ENCODE measurements at regions not wholly inside any gene's neighbourhood (a gene's known extent, or its start where the extent isn't known, plus 50 kb on each side); places are given as distances from the start of the nearest gene placed in this dataset.

GRCh38 chr6:113320653-113321052, 536.5 kb upstream of the MARCKS start:
- no peaks in the 10 kb centered on the region for H3K27me3 ChIP-seq
- no peak overlapping the region for H3K27ac ChIP-seq
- H3K9me3 ChIP-seq, result no peaks in the 10 kb centered on the region
- no peak for TF ChIP-seq CTCF (IDR thresholded peaks at IDR 0.05)
- H3K4me3 ChIP-seq, result no peak overlapping the region
- ATAC-seq (no peak), DNase-seq (no peak)
- intact Hi-C loops (cut with DNase I), result no loop called here
- WGBS, 2 donors, result 96 to 100% methylated on average over 2 of the region's 2 CpGs
- peaks cover 0 to 4% (median under 1%) of the 10 kb centered on the region in 9 donors for H3K4me1 ChIP-seq
- no peaks in the 10 kb centered on the region for H3K36me3 ChIP-seq

GRCh38 chr6:113326781-113327180, 530.4 kb upstream of the MARCKS start:
- Histone ChIP-seq H3K9me3 (no peaks in the 10 kb centered on the region), H3K4me3 (no peak overlapping the region), H3K36me3 (no peaks in the 10 kb centered on the region), H3K27ac (no peak overlapping the region), H3K4me1 (no peaks in the 10 kb centered on the region), H3K27me3 (no peaks in the 10 kb centered on the region)
- intact Hi-C loops (cut with DNase I), result no loop called here
- ATAC-seq, result no peak
- DNase-seq, result no peak
- WGBS, 2 donors, result 85 to 89% methylated on average over 3 of the region's 3 CpGs
- no peak for TF ChIP-seq CTCF (IDR thresholded peaks at IDR 0.05)

- TF ChIP-seq CTCF (IDR thresholded peaks at IDR 0.05), result no peak
- 75% methylated on average over 4 of the region's 4 CpGs for WGBS, 2 donors
Observed at GRCh38 chr6:113328886-113329381, 528.2 kb upstream of the MARCKS start.

GRCh38 chr6:113329942-113330635, 527.1 kb upstream of the MARCKS start:
- Histone ChIP-seq H3K4me3 (no peak overlapping the region), H3K36me3 (no peaks in the 10 kb centered on the region), H3K4me1 (no peaks in the 10 kb centered on the region), H3K27me3 (no peaks in the 10 kb centered on the region), H3K27ac (no peak overlapping the region), H3K9me3 (no peaks in the 10 kb centered on the region)
- DNase-seq (no peak), ATAC-seq (no peak)
- no peak for TF ChIP-seq CTCF (IDR thresholded peaks at IDR 0.05)
- 98% methylated on average over 3 of the region's 3 CpGs for WGBS, 2 donors
- intact Hi-C loops (cut with DNase I), result no loop called here

More at GRCh38 chr6:113328886-113329381, 528.2 kb upstream of the MARCKS start:
- DNase-seq, result peak in 1 of 2 donors; percentile 32
- Histone ChIP-seq H3K27me3 (no peaks in the 10 kb centered on the region), H3K9me3 (no peaks in the 10 kb centered on the region), H3K27ac (peak overlapping the region in 2 of 10 donors; percentile 21 to 26), H3K36me3 (no peaks in the 10 kb centered on the region), H3K4me3 (no peak overlapping the region), H3K4me1 (no peaks in the 10 kb centered on the region)
- intact Hi-C loops (cut with DNase I), result no loop called here
- peak in 6 of 8 donors; percentile 16 to 64 (median 30) for ATAC-seq
